ENCODE measurements at regions not wholly inside any gene's neighbourhood (a gene's known extent, or its start where the extent isn't known, plus 50 kb on each side); places are given as distances from the start of the nearest gene placed in this dataset.

- no peak for DNase-seq (ENCODE audit: low spot score)
Measured at GRCh38 chr15:100812802-100813201, 66.8 kb upstream of the ALDH1A3 start.

- DNase-seq (ENCODE audit: low spot score), result no peak
Measured at GRCh38 chr15:100818927-100819326, 60.7 kb upstream of the ALDH1A3 start.

- no peak for DNase-seq (ENCODE audit: low spot score)
Measured at GRCh38 chr15:100820528-100820927, 59.1 kb upstream of the ALDH1A3 start.

- no peak for DNase-seq (ENCODE audit: low spot score)
Measured at GRCh38 chr15:100821327-100821726, 58.3 kb upstream of the ALDH1A3 start.

GRCh38 chr15:100824211-100824610, 55.4 kb upstream of the ALDH1A3 start:
- DNase-seq (ENCODE audit: low spot score), result no peak

GRCh38 chr15:100829457-100829856, 50.2 kb upstream of the ALDH1A3 start:
- no peak for DNase-seq (ENCODE audit: low spot score)
